ENCODE measurements at regions not wholly inside any gene's neighbourhood (a gene's known extent, or its start where the extent isn't known, plus 50 kb on each side); places are given as distances from the start of the nearest gene placed in this dataset.

DNA sequence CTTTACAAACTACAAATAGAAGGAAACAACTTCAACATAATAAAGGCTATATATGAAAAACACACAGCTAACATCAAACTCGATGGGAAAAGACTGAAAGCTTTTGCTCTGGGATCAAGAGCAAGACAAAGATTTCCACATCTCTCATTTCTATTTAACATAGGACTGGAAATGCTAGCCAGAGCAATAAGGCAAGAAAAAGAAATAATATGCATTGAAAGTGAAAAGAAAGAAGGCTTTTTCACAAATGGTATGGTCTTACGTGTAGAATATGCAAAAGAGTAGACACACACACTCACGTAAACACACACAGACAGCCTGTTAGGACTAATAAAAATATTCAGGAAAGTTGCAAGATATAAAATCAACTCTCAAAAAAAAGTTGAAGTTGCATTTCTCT lies 660.5 kb upstream of the PCDH10 start:
- TF ChIP-seq, protein P1, sequence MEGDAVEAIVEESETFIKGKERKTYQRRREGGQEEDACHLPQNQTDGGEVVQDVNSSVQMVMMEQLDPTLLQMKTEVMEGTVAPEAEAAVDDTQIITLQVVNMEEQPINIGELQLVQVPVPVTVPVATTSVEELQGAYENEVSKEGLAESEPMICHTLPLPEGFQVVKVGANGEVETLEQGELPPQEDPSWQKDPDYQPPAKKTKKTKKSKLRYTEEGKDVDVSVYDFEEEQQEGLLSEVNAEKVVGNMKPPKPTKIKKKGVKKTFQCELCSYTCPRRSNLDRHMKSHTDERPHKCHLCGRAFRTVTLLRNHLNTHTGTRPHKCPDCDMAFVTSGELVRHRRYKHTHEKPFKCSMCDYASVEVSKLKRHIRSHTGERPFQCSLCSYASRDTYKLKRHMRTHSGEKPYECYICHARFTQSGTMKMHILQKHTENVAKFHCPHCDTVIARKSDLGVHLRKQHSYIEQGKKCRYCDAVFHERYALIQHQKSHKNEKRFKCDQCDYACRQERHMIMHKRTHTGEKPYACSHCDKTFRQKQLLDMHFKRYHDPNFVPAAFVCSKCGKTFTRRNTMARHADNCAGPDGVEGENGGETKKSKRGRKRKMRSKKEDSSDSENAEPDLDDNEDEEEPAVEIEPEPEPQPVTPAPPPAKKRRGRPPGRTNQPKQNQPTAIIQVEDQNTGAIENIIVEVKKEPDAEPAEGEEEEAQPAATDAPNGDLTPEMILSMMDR (conservative IDR thresholded peaks at IDR 0.05 in 1 of 2, IDR thresholded peaks at IDR 0.05 in 1 of 2; ENCODE audit: extremely low read depth in 1 of 2, insufficient read depth in 1 of 2, low read depth in 1 of 2, low read length in 2 of 2), result no peak
- no peak for TF ChIP-seq EZH2 (IDR thresholded peaks at IDR 0.05; ENCODE audit: borderline replicate concordance, low read length)
